ENCODE measurements at regions not wholly inside any gene's neighbourhood (a gene's known extent, or its start where the extent isn't known, plus 50 kb on each side); places are given as distances from the start of the nearest gene placed in this dataset.

GRCh38 chr18:54767098-54767497 lies 61.2 kb upstream of the RAB27B start:
- DNase-seq (ENCODE audit: extremely low read depth in 1 of 2, low read depth in 1 of 2) = no peak

GRCh38 chr18:54769526-54770464 lies 58.5 kb upstream of the RAB27B start:
- DNase-seq (ENCODE audit: extremely low read depth in 1 of 2, low read depth in 1 of 2) = no peak

- DNase-seq (ENCODE audit: extremely low read depth in 1 of 2, low read depth in 1 of 2) = no peak
Measured at GRCh38 chr18:54772056-54772455, 56.2 kb upstream of the RAB27B start.

- no peak for DNase-seq (ENCODE audit: extremely low read depth in 1 of 2, low read depth in 1 of 2)
Measured at GRCh38 chr18:54774423-54774822, 53.9 kb upstream of the RAB27B start.

- DNase-seq (ENCODE audit: extremely low read depth in 1 of 2, low read depth in 1 of 2) = no peak
Measured at GRCh38 chr18:54774981-54775665, 53.2 kb upstream of the RAB27B start.

GRCh38 chr18:54775686-54776085 lies 52.6 kb upstream of the RAB27B start:
- DNase-seq (ENCODE audit: extremely low read depth in 1 of 2, low read depth in 1 of 2) = no peak

GRCh38 chr18:54776282-54776977 lies 51.8 kb upstream of the RAB27B start:
- DNase-seq (ENCODE audit: extremely low read depth in 1 of 2, low read depth in 1 of 2) = peak in 1 of 2 donors; percentile 11

- no peak for DNase-seq (ENCODE audit: extremely low read depth in 1 of 2, low read depth in 1 of 2)
Measured at GRCh38 chr18:54777118-54777791, 51.0 kb upstream of the RAB27B start.

GRCh38 chr18:54777989-54778388 lies 50.3 kb upstream of the RAB27B start:
- DNase-seq (ENCODE audit: extremely low read depth in 1 of 2, low read depth in 1 of 2) = no peak
